Psoas muscle (tissue), 7 donors: ENCODE measurements at regions not wholly inside any gene's neighbourhood (a gene's known extent, or its start where the extent isn't known, plus 50 kb on each side); places are given as distances from the start of the nearest gene placed in this dataset.

Source experiments
- ATAC-seq, 4 donors: fragments of 200-7000 bp; cut with Tn5 transposase; one replicate each; pipeline ENCODE4 v1.9.1; 2020; ENCODE audit warnings: moderate library complexity in 3 of 4, mild to moderate bottlenecking in 2 of 4
- DNase-seq, 2 donors: peaks; one replicate each; pipeline ENCODE4 v3.0.0-alpha.2; 2020
- H3K27ac ChIP-seq: fragments of 200-600 bp; one replicate; pipeline ENCODE4 v1.8.0; 2022
- H3K27me3 ChIP-seq, 3 donors: fragments of 200-600 bp in 1 of 3; one replicate each; pipeline versions ENCODE4 v1.6.1 to v1.8.0; 2013 to 2022; ENCODE audit warnings: low read length in 2 of 3, mild to moderate bottlenecking in 2 of 3, moderate library complexity in 1 of 3; ENCODE audit not compliant: insufficient read depth in 3 of 3
- H3K36me3 ChIP-seq, 2 donors: fragments of 200-600 bp in 1 of 2; one replicate each; pipeline versions ENCODE4 v1.6.1 to v1.8.0; 2013 to 2022; ENCODE audit warnings: low read depth in 1 of 2, mild to moderate bottlenecking in 1 of 2, moderate library complexity in 1 of 2; ENCODE audit not compliant: insufficient read depth in 1 of 2
- H3K4me1 ChIP-seq: fragments of 200-600 bp; one replicate; pipeline ENCODE4 v1.8.0; 2022
- H3K4me3 ChIP-seq: fragments of 200-600 bp; one replicate; pipeline ENCODE4 v1.8.0; 2022; ENCODE audit warnings: mild to moderate bottlenecking
- H3K9me3 ChIP-seq: fragments of 200-600 bp; one replicate; pipeline ENCODE4 v1.8.0; 2022
- CTCF ChIP-seq: fragments of 200-600 bp; IDR thresholded peaks from one replicate; pipeline ENCODE4 v1.8.0; 2022; ENCODE audit warnings: antibody characterized with exemption
- WGBS, 3 donors: extraction: QIAGEN DNeasy Blood & Tissue Kit; methylation state at CpG; one replicate each; pipeline versions ENCODE4 v1.1.6 to v1.1.7; 2013; 5-methylcytosine and 5-hydroxymethylcytosine counted together
- intact Hi-C, 2 donors: fragments of 100-400 bp; cut with DNase I; formaldehyde crosslinking; loops; one replicate each; pipeline versions ENCODE4 v1.11.0 to v1.14.2; 2022
- donor health status: healthy with polysubstance abuse.
- donor health status: DM: no; HTN: no; CAD: no; lungs with moderate emphysema.
- donor health status: Bipolar disorder and iron deficiency.
- donor health status: healthy.
- donor health status: DM: yes; HTN: yes; CAD: no.
- donor health status: DM: no; HTN: no; CAD: no.
- donor health status: DM: yes; HTN: yes; CAD: no.

DNA sequence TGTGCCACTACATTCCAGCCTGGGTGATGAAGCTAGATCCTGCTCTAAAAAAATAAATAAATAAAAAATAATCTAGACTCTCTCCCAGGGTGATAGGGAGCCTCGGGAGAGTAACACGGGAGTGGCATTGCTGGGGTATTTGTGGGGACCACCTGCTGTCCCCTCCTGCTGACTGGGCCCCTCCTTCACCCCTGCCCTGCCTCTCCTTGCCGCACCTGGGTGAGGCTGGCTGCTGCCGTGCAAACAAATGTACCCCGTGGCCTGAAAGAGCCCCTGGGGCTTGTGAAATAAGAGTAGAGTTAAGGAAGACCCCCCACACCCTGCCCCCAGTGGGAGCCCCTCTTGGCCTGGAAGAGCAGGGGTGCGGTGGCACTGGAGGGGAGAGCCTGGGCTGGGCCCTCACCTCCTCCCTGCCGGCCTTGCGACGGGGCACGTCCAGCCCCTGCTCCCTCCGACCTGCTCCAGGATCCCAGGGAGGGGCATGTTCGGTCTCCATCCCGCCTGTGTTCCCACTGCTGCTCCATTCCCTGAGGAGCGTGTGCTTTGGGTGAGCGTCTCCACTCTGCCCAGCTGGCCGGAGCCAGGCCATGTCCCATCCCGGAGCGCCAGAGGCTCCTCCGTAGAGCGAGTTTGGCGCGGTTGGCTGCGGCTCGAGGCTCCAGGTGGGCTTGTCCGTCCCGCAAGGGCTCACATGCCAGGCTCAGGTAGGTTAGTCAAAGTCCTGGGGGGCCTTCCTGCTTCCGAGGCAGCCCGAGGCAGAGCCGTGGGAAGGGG is 75.0 kb upstream of the RNU6ATAC start:
- Histone ChIP-seq H3K27me3 (no peaks in the 10 kb centered on the region), H3K36me3 (no peaks in the 10 kb centered on the region), H3K9me3 (no peaks in the 10 kb centered on the region), H3K4me1 (peaks cover 3% of the 10 kb centered on the region), H3K27ac (no peak overlapping the region), H3K4me3 (no peak overlapping the region)
- no peak for TF ChIP-seq CTCF
- intact Hi-C loops, result no loop called here
- 88 to 96% (median 93%) methylated on average over 24 to 29 of the region's 29 CpGs for WGBS, 3 donors
- ATAC-seq, result no peak
- no peak for DNase-seq

GRCh38 chr9:134239939-134240338 is 75.6 kb upstream of the RNU6ATAC start:
- no peak overlapping the region for H3K27ac ChIP-seq
- H3K4me1 ChIP-seq, result peaks cover 6% of the 10 kb centered on the region
- intact Hi-C loops, result no loop called here
- WGBS, 3 donors, result 80 to 91% (median 84%) methylated on average over 5 to 7 of the region's 7 CpGs
- H3K9me3 ChIP-seq, result no peaks in the 10 kb centered on the region
- DNase-seq, result no peak
- H3K4me3 ChIP-seq, result no peak overlapping the region
- H3K36me3 ChIP-seq, result no peaks in the 10 kb centered on the region
- TF ChIP-seq CTCF, result no peak
- no peaks in the 10 kb centered on the region for H3K27me3 ChIP-seq
- ATAC-seq, result no peak

GRCh38 chr9:134240361-134240760 is 76.0 kb upstream of the RNU6ATAC start:
- Histone ChIP-seq H3K4me1 (peaks cover 6% of the 10 kb centered on the region), H3K4me3 (no peak overlapping the region), H3K9me3 (no peaks in the 10 kb centered on the region), H3K27me3 (no peaks in the 10 kb centered on the region), H3K27ac (no peak overlapping the region), H3K36me3 (no peaks in the 10 kb centered on the region)
- DNase-seq, result no peak
- WGBS, 3 donors, result 46 to 71% (median 67%) methylated on average over 11 of the region's 11 CpGs
- intact Hi-C loops, result no loop called here
- no peak for ATAC-seq
- TF ChIP-seq CTCF, result no peak

DNA sequence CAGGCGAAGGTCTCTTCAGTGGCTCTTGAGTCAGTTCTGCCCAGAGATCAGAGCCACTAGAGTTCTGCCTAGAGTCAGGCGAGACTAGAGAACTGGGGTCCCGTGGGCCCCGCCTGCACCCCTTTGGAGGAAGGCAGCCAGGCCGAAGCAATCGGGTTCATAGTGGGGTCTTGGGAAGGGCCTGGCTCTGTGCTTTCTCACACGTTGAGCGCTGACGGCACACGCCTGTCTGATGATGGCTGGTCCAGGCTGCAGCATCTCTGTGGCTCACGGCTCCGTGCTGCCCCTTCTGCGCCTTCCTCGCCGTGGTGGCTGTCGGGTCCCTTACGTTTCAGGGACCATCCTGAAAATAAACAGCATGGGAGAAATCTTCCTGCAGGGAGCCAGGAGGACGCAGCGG is 78.3 kb upstream of the RNU6ATAC start:
- DNase-seq, result no peak
- intact Hi-C loops, result no loop called here
- WGBS, 3 donors, result 84 to 91% (median 88%) methylated on average over 19 of the region's 19 CpGs
- no peak for TF ChIP-seq CTCF
- H3K27ac ChIP-seq, result no peak overlapping the region
- ATAC-seq, result no peak
- no peak overlapping the region for H3K4me3 ChIP-seq
- H3K4me1 ChIP-seq, result peaks cover 6% of the 10 kb centered on the region
- H3K9me3 ChIP-seq, result no peaks in the 10 kb centered on the region
- no peaks in the 10 kb centered on the region for H3K36me3 ChIP-seq
- H3K27me3 ChIP-seq, result no peaks in the 10 kb centered on the region
